ENCODE measurements at regions not wholly inside any gene's neighbourhood (a gene's known extent, or its start where the extent isn't known, plus 50 kb on each side); places are given as distances from the start of the nearest gene placed in this dataset.

GRCh38 chr17:14882131-14882530 is 383.0 kb downstream of the PMP22 start:
- no peaks in the 10 kb centered on the region for H3K27me3 ChIP-seq (ENCODE audit: control insufficient read depth in 2 of 2, insufficient read depth in 1 of 2, low read length in 1 of 2)
- H3K9me3 ChIP-seq (ENCODE audit: control insufficient read depth in 2 of 2, insufficient read depth in 1 of 2, low read length in 1 of 2) = peaks cover 3 to 10% of the 10 kb centered on the region in 2 donors
- no peaks in the 10 kb centered on the region for H3K4me1 ChIP-seq (ENCODE audit: control insufficient read depth in 2 of 2, insufficient read depth in 2 of 2, low read length in 2 of 2)
- H3K27ac ChIP-seq (ENCODE audit: low read depth in 1 of 2, low read length in 1 of 2) = no peak overlapping the region
- H3K36me3 ChIP-seq (ENCODE audit: control insufficient read depth in 2 of 2, insufficient read depth in 2 of 2, low read length in 1 of 2) = no peaks in the 10 kb centered on the region
- DNase-seq (ENCODE audit: low read depth in 6 of 9, low spot score in 9 of 9) = no peak
- no peak overlapping the region for H3K4me3 ChIP-seq (ENCODE audit: low read length in 2 of 2)

- Histone ChIP-seq H3K9me3 (ENCODE audit: control insufficient read depth in 2 of 2, insufficient read depth in 1 of 2, low read length in 1 of 2) (no peaks in the 10 kb centered on the region), H3K4me1 (ENCODE audit: control insufficient read depth in 2 of 2, insufficient read depth in 2 of 2, low read length in 2 of 2) (no peaks in the 10 kb centered on the region), H3K36me3 (ENCODE audit: control insufficient read depth in 2 of 2, insufficient read depth in 2 of 2, low read length in 1 of 2) (no peaks in the 10 kb centered on the region), H3K27ac (ENCODE audit: low read depth in 1 of 2, low read length in 1 of 2) (no peak overlapping the region), H3K27me3 (ENCODE audit: control insufficient read depth in 2 of 2, insufficient read depth in 1 of 2, low read length in 1 of 2) (no peaks in the 10 kb centered on the region), H3K4me3 (ENCODE audit: low read length in 2 of 2) (no peak overlapping the region)
- no peak for DNase-seq (ENCODE audit: low read depth in 6 of 9, low spot score in 9 of 9)
- WGBS = 95% methylated on average over 5 of the region's 5 CpGs
Measured at GRCh38 chr17:14875557-14876412, 389.3 kb downstream of the PMP22 start.

GRCh38 chr17:14873996-14874395 is 391.1 kb downstream of the PMP22 start:
- Histone ChIP-seq H3K9me3 (ENCODE audit: control insufficient read depth in 2 of 2, insufficient read depth in 1 of 2, low read length in 1 of 2) (no peaks in the 10 kb centered on the region), H3K4me3 (ENCODE audit: low read length in 2 of 2) (no peak overlapping the region), H3K27me3 (ENCODE audit: control insufficient read depth in 2 of 2, insufficient read depth in 1 of 2, low read length in 1 of 2) (no peaks in the 10 kb centered on the region), H3K4me1 (ENCODE audit: control insufficient read depth in 2 of 2, insufficient read depth in 2 of 2, low read length in 2 of 2) (no peaks in the 10 kb centered on the region), H3K36me3 (ENCODE audit: control insufficient read depth in 2 of 2, insufficient read depth in 2 of 2, low read length in 1 of 2) (no peaks in the 10 kb centered on the region), H3K27ac (ENCODE audit: low read depth in 1 of 2, low read length in 1 of 2) (no peak overlapping the region)
- DNase-seq (ENCODE audit: low read depth in 6 of 9, low spot score in 9 of 9) = no peak
- 95% methylated on average over 4 of the region's 4 CpGs for WGBS

GRCh38 chr17:14873540-14873939 is 391.6 kb downstream of the PMP22 start:
- Histone ChIP-seq H3K36me3 (ENCODE audit: control insufficient read depth in 2 of 2, insufficient read depth in 2 of 2, low read length in 1 of 2) (no peaks in the 10 kb centered on the region), H3K9me3 (ENCODE audit: control insufficient read depth in 2 of 2, insufficient read depth in 1 of 2, low read length in 1 of 2) (no peaks in the 10 kb centered on the region), H3K27ac (ENCODE audit: low read depth in 1 of 2, low read length in 1 of 2) (no peak overlapping the region), H3K27me3 (ENCODE audit: control insufficient read depth in 2 of 2, insufficient read depth in 1 of 2, low read length in 1 of 2) (no peaks in the 10 kb centered on the region), H3K4me3 (ENCODE audit: low read length in 2 of 2) (no peak overlapping the region), H3K4me1 (ENCODE audit: control insufficient read depth in 2 of 2, insufficient read depth in 2 of 2, low read length in 2 of 2) (no peaks in the 10 kb centered on the region)
- 97% methylated on average over 3 of the region's 3 CpGs for WGBS
- no peak for DNase-seq (ENCODE audit: low read depth in 6 of 9, low spot score in 9 of 9)

GRCh38 chr17:14871921-14872320 is 393.2 kb downstream of the PMP22 start:
- Histone ChIP-seq H3K9me3 (ENCODE audit: control insufficient read depth in 2 of 2, insufficient read depth in 1 of 2, low read length in 1 of 2) (no peaks in the 10 kb centered on the region), H3K27me3 (ENCODE audit: control insufficient read depth in 2 of 2, insufficient read depth in 1 of 2, low read length in 1 of 2) (no peaks in the 10 kb centered on the region), H3K4me1 (ENCODE audit: control insufficient read depth in 2 of 2, insufficient read depth in 2 of 2, low read length in 2 of 2) (no peaks in the 10 kb centered on the region), H3K27ac (ENCODE audit: low read depth in 1 of 2, low read length in 1 of 2) (no peak overlapping the region), H3K36me3 (ENCODE audit: control insufficient read depth in 2 of 2, insufficient read depth in 2 of 2, low read length in 1 of 2) (no peaks in the 10 kb centered on the region), H3K4me3 (ENCODE audit: low read length in 2 of 2) (no peak overlapping the region)
- no peak for DNase-seq (ENCODE audit: low read depth in 6 of 9, low spot score in 9 of 9)
- WGBS = 88% methylated on average over 2 of the region's 2 CpGs

- H3K27ac ChIP-seq (ENCODE audit: low read depth in 1 of 2, low read length in 1 of 2) = no peak overlapping the region
- H3K9me3 ChIP-seq (ENCODE audit: control insufficient read depth in 2 of 2, insufficient read depth in 1 of 2, low read length in 1 of 2) = no peaks in the 10 kb centered on the region
Measured at GRCh38 chr17:14866266-14866665, 398.9 kb downstream of the PMP22 start.

GRCh38 chr17:14864127-14864526 is 401.0 kb downstream of the PMP22 start:
- no peak for DNase-seq (ENCODE audit: low read depth in 6 of 9, low spot score in 9 of 9)
- H3K27me3 ChIP-seq (ENCODE audit: control insufficient read depth in 2 of 2, insufficient read depth in 1 of 2, low read length in 1 of 2) = no peaks in the 10 kb centered on the region
- no peak overlapping the region for H3K27ac ChIP-seq (ENCODE audit: low read depth in 1 of 2, low read length in 1 of 2)
- WGBS = 48% methylated on average over 1 of the region's 1 CpG
- no peak overlapping the region for H3K4me3 ChIP-seq (ENCODE audit: low read length in 2 of 2)
- H3K9me3 ChIP-seq (ENCODE audit: control insufficient read depth in 2 of 2, insufficient read depth in 1 of 2, low read length in 1 of 2) = no peaks in the 10 kb centered on the region
- H3K36me3 ChIP-seq (ENCODE audit: control insufficient read depth in 2 of 2, insufficient read depth in 2 of 2, low read length in 1 of 2) = no peaks in the 10 kb centered on the region
- H3K4me1 ChIP-seq (ENCODE audit: control insufficient read depth in 2 of 2, insufficient read depth in 2 of 2, low read length in 2 of 2) = no peaks in the 10 kb centered on the region

More at GRCh38 chr17:14866266-14866665, 398.9 kb downstream of the PMP22 start:
- H3K4me1 ChIP-seq (ENCODE audit: control insufficient read depth in 2 of 2, insufficient read depth in 2 of 2, low read length in 2 of 2) = no peaks in the 10 kb centered on the region
- H3K27me3 ChIP-seq (ENCODE audit: control insufficient read depth in 2 of 2, insufficient read depth in 1 of 2, low read length in 1 of 2) = no peaks in the 10 kb centered on the region
- no peak overlapping the region for H3K4me3 ChIP-seq (ENCODE audit: low read length in 2 of 2)
- H3K36me3 ChIP-seq (ENCODE audit: control insufficient read depth in 2 of 2, insufficient read depth in 2 of 2, low read length in 1 of 2) = no peaks in the 10 kb centered on the region
- WGBS = 96% methylated on average over 7 of the region's 7 CpGs
- DNase-seq (ENCODE audit: low read depth in 6 of 9, low spot score in 9 of 9) = no peak

- Histone ChIP-seq H3K27me3 (ENCODE audit: control insufficient read depth in 2 of 2, insufficient read depth in 1 of 2, low read length in 1 of 2) (no peaks in the 10 kb centered on the region), H3K4me1 (ENCODE audit: control insufficient read depth in 2 of 2, insufficient read depth in 2 of 2, low read length in 2 of 2) (no peaks in the 10 kb centered on the region), H3K36me3 (ENCODE audit: control insufficient read depth in 2 of 2, insufficient read depth in 2 of 2, low read length in 1 of 2) (no peaks in the 10 kb centered on the region), H3K4me3 (ENCODE audit: low read length in 2 of 2) (no peak overlapping the region), H3K27ac (ENCODE audit: low read depth in 1 of 2, low read length in 1 of 2) (no peak overlapping the region), H3K9me3 (ENCODE audit: control insufficient read depth in 2 of 2, insufficient read depth in 1 of 2, low read length in 1 of 2) (no peaks in the 10 kb centered on the region)
- WGBS = 80% methylated on average over 3 of the region's 3 CpGs
- DNase-seq (ENCODE audit: low read depth in 6 of 9, low spot score in 9 of 9) = no peak
Measured at GRCh38 chr17:14859542-14859941, 405.6 kb downstream of the PMP22 start.

- Histone ChIP-seq H3K27me3 (ENCODE audit: control insufficient read depth in 2 of 2, insufficient read depth in 1 of 2, low read length in 1 of 2) (no peaks in the 10 kb centered on the region), H3K4me3 (ENCODE audit: low read length in 2 of 2) (no peak overlapping the region), H3K4me1 (ENCODE audit: control insufficient read depth in 2 of 2, insufficient read depth in 2 of 2, low read length in 2 of 2) (no peaks in the 10 kb centered on the region), H3K27ac (ENCODE audit: low read depth in 1 of 2, low read length in 1 of 2) (no peak overlapping the region), H3K36me3 (ENCODE audit: control insufficient read depth in 2 of 2, insufficient read depth in 2 of 2, low read length in 1 of 2) (no peaks in the 10 kb centered on the region), H3K9me3 (ENCODE audit: control insufficient read depth in 2 of 2, insufficient read depth in 1 of 2, low read length in 1 of 2) (no peaks in the 10 kb centered on the region)
- no peak for DNase-seq (ENCODE audit: low read depth in 6 of 9, low spot score in 9 of 9)
- 92% methylated on average over 10 of the region's 10 CpGs for WGBS
Measured at GRCh38 chr17:14856176-14856575, 408.9 kb downstream of the PMP22 start.

Measured in thymus (tissue), 11 donors.